Smooth muscle cell (in vitro differentiated cells): ENCODE measurements at regions not wholly inside any gene's neighbourhood (a gene's known extent, or its start where the extent isn't known, plus 50 kb on each side); places are given as distances from the start of the nearest gene placed in this dataset.

Experiments
- DNase-seq: peaks from one replicate; lab custom pipeline; 2025; ENCODE audit not compliant: unreplicated experiment; lab: John Stamatoyannopoulos, UW
- H2AFZ ChIP-seq: fragments of 200-600 bp; sonication (generic); 2 replicates; pipeline ENCODE4 v1.6.0; 2016; ENCODE audit warnings: antibody characterized with exemption, low read depth, mild to moderate bottlenecking
- H3F3A ChIP-seq: fragments of 200-600 bp; sonication (generic); 2 replicates; pipeline ENCODE4 v1.6.0; 2017; ENCODE audit warnings: antibody characterized with exemption, low read depth
- H3K27ac ChIP-seq: fragments of 200-600 bp; sonication (generic); 2 replicates; pipeline ENCODE4 v1.5.1; 2016; ENCODE audit warnings: low read depth, mild to moderate bottlenecking
- H3K27me3 ChIP-seq: fragments of 200-600 bp; sonication (generic); 2 replicates; pipeline ENCODE4 v1.6.1; 2016; ENCODE audit warnings: low read depth, mild to moderate bottlenecking
- H3K36me3 ChIP-seq: fragments of 200-600 bp; sonication (generic); 2 replicates; pipeline ENCODE4 v1.5.1; 2016; ENCODE audit warnings: low read depth
- H3K4me1 ChIP-seq: fragments of 200-600 bp; sonication (generic); 2 replicates; pipeline ENCODE4 v1.5.1; 2016; ENCODE audit warnings: low read depth
- H3K4me2 ChIP-seq: fragments of 200-600 bp; sonication (generic); 2 replicates; pipeline ENCODE4 v1.6.0; 2016; ENCODE audit warnings: mild to moderate bottlenecking
- H3K4me3 ChIP-seq: fragments of 200-600 bp; sonication (generic); 2 replicates; pipeline ENCODE4 v1.5.1; 2016; ENCODE audit warnings: mild to moderate bottlenecking
- H3K79me2 ChIP-seq: fragments of 200-600 bp; sonication (generic); 2 replicates; pipeline ENCODE4 v1.6.0; 2016; ENCODE audit warnings: low read depth, mild to moderate bottlenecking
- H3K9ac ChIP-seq: fragments of 200-600 bp; sonication (generic); 2 replicates; pipeline ENCODE4 v1.6.0; 2016; ENCODE audit warnings: low read depth
- H3K9me3 ChIP-seq: fragments of 200-600 bp; sonication (generic); replicated peaks from 2 replicates; pipeline ENCODE4 v1.5.1; 2016; ENCODE audit warnings: low read depth
- H4K20me1 ChIP-seq: fragments of 200-600 bp; sonication (generic); 2 replicates; pipeline ENCODE4 v1.6.0; 2016; ENCODE audit warnings: low read depth
- CTCF ChIP-seq: fragments of 200-600 bp; sonication (generic); IDR thresholded peaks from 2 replicates; pipeline ENCODE4 v1.5.1; 2017; ENCODE audit warnings: borderline replicate concordance, mild to moderate bottlenecking, antibody characterized with exemption; ENCODE audit not compliant: insufficient read depth, poor library complexity, severe bottlenecking
- WGBS: methylation state at CpG from one replicate; pipeline ENCODE4 v1.1.7; 2016; ENCODE audit warnings: low lambda C conversion rate; 5-methylcytosine and 5-hydroxymethylcytosine counted together

DNA sequence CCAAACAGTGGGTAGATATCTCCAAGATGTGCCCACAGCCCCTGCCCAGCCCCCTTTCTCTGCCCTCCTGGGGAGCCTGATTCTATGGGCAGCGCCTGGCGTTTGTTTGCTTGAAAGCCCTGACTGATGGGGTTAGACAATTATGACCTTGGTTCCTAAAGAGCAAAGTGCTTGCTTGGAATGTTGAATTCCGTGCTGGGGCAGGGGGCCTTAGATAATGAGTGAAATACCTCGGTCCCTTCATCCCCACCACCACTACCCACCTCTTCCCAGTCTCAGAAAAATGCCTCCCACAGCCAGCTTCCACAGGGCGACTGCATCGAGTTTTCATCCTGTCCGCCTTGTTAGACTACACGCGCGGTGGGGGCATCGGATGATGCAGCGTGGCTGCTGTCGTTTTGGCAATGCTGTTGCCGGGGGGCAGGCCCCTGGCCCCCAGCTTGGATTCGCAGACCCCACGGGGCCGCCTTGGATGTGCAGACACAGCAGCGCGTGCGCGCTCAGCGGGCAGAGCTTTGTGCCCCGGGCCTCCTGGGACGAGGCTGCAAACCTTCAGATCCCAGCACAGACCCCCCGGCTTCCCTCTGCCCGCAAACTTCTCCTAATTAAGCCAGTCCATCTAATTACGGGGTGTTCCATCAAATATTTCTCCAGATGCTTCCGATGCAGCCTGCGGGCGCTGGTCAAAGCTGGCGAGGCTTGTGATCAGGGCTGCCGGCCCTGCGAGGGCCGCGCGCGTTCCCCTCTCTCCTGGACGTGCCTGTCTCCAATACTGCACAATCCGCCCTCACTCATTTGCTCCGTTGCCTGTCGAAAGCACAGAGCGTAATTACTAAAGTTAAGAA lies 86.1 kb downstream of the LINC00237 start:
- DNase-seq, result no peak
- Histone ChIP-seq H3K27me3 (no peaks in the 10 kb centered on the region), H3K4me3 (no peak overlapping the region), H3K36me3 (no peaks in the 10 kb centered on the region), H3K4me2 (no peak overlapping the region), H2AFZ (no peak overlapping the region), H3K9me3 (no peaks in the 10 kb centered on the region), H3K4me1 (peaks cover 3% of the 10 kb centered on the region), H3K27ac (no peak overlapping the region), H3F3A (no peaks in the 10 kb centered on the region), H3K79me2 (no peaks in the 10 kb centered on the region), H4K20me1 (no peaks in the 10 kb centered on the region), H3K9ac (no peak overlapping the region)
- TF ChIP-seq CTCF, result no peak
- WGBS, result 90% methylated on average over 42 of the region's 42 CpGs

GRCh38 chr20:21019468-21019813 lies 86.7 kb downstream of the LINC00237 start:
- Histone ChIP-seq H3F3A (no peaks in the 10 kb centered on the region), H3K79me2 (no peaks in the 10 kb centered on the region), H3K9ac (no peak overlapping the region), H3K9me3 (no peaks in the 10 kb centered on the region), H2AFZ (no peak overlapping the region), H4K20me1 (no peaks in the 10 kb centered on the region), H3K4me1 (peaks cover 3% of the 10 kb centered on the region), H3K4me3 (no peak overlapping the region), H3K36me3 (no peaks in the 10 kb centered on the region), H3K4me2 (no peak overlapping the region), H3K27me3 (no peaks in the 10 kb centered on the region), H3K27ac (no peak overlapping the region)
- TF ChIP-seq CTCF, result no peak
- DNase-seq, result no peak
- 95% methylated on average over 10 of the region's 10 CpGs for WGBS

GRCh38 chr20:21018576-21018975 lies 87.6 kb downstream of the LINC00237 start:
- peaks cover 3% of the 10 kb centered on the region for H3K4me1 ChIP-seq
- H4K20me1 ChIP-seq, result no peaks in the 10 kb centered on the region
- no peak overlapping the region for H3K4me3 ChIP-seq
- no peak overlapping the region for H3K27ac ChIP-seq
- no peaks in the 10 kb centered on the region for H3K9me3 ChIP-seq
- no peak overlapping the region for H3K9ac ChIP-seq
- no peak for TF ChIP-seq CTCF
- no peaks in the 10 kb centered on the region for H3F3A ChIP-seq
- no peak overlapping the region for H3K4me2 ChIP-seq
- WGBS, result 85% methylated on average over 4 of the region's 4 CpGs
- DNase-seq, result no peak
- H3K27me3 ChIP-seq, result no peaks in the 10 kb centered on the region
- H3K79me2 ChIP-seq, result no peaks in the 10 kb centered on the region
- H3K36me3 ChIP-seq, result no peaks in the 10 kb centered on the region
- H2AFZ ChIP-seq, result no peak overlapping the region
